ENCODE measurements at regions not wholly inside any gene's neighbourhood (a gene's known extent, or its start where the extent isn't known, plus 50 kb on each side); places are given as distances from the start of the nearest gene placed in this dataset.

- TF ChIP-seq ZNF462 (CRISPR knock-in tag; IDR thresholded peaks at IDR 0.05), result no peak
- no peak for TF ChIP-seq ZNF331 (CRISPR knock-in tag; IDR thresholded peaks at IDR 0.05; ENCODE audit: low read depth)
- TF ChIP-seq CTCF (conservative IDR thresholded peaks at IDR 0.05; ENCODE audit: low read depth in 2 of 2), result no peak
- TF ChIP-seq CREB1 (CRISPR knock-in tag; IDR thresholded peaks at IDR 0.05; ENCODE audit: low read depth), result no peak
- no peak for TF ChIP-seq NANOG (IDR thresholded peaks at IDR 0.05; ENCODE audit: borderline replicate concordance)
- no peak for TF ChIP-seq JUNB (IDR thresholded peaks at IDR 0.05; ENCODE audit: unreplicated experiment)
These were observed 510.1 kb upstream of the CXADR start (continued) for GRCh38 chr21:17002594-17003257.

- DNase-seq (ENCODE audit: low spot score) (peak; percentile 48), ATAC-seq (no peak)
- H3K4me1 Mint-ChIP-seq, result peaks cover 20% of the 10 kb centered on the region; the same call in 2 of the 3 replicates
- Histone ChIP-seq H3K27me3 (ENCODE audit: insufficient read depth) (no peaks in the 10 kb centered on the region), H3K9me2 (ENCODE audit: insufficient read depth) (no peaks in the 10 kb centered on the region; the same call in 1 of the 2 replicates), H3K4me2 (no peak overlapping the region), H3K4me3 (no peak overlapping the region), H4K20me1 (replicated peaks; ENCODE audit: insufficient read depth) (no peaks in the 10 kb centered on the region), H2AFZ (no peak overlapping the region), H3K27ac (ENCODE audit: low read depth) (peak overlapping the region; percentile 21; the same call in 1 of the 2 replicates), H3K79me2 (replicated peaks; ENCODE audit: insufficient read depth) (no peaks in the 10 kb centered on the region), H3K4me1 (ENCODE audit: insufficient read depth) (peaks cover 12% of the 10 kb centered on the region), H3K36me3 (ENCODE audit: insufficient read depth) (no peaks in the 10 kb centered on the region), H3F3A (replicated peaks; ENCODE audit: low read depth) (no peaks in the 10 kb centered on the region)
- H3K36me3 Mint-ChIP-seq (ENCODE audit: low read depth), result peaks cover 17% of the 10 kb centered on the region
- no peak for TF ChIP-seq EZH2 (IDR thresholded peaks at IDR 0.05; ENCODE audit: low read depth, unreplicated experiment)
- TF ChIP-seq CREB1 (CRISPR knock-in tag; IDR thresholded peaks at IDR 0.05; ENCODE audit: low read depth), result no peak
- no peak overlapping the region for H3K27ac Mint-ChIP-seq
- H3K9me3 Mint-ChIP-seq, result peaks cover 11% of the 10 kb centered on the region; the same call in 2 of the 3 replicates
- no peaks in the 10 kb centered on the region for H3K27me3 Mint-ChIP-seq (ENCODE audit: insufficient read depth, low read depth, poor library complexity)
- H3K4me3 Mint-ChIP-seq, result no peak overlapping the region
These were observed 509.6 kb upstream of the CXADR start for GRCh38 chr21:17003258-17003615.

Measured in GM23338 (cell line).